H9 (cell line): ENCODE measurements at regions not wholly inside any gene's neighbourhood (a gene's known extent, or its start where the extent isn't known, plus 50 kb on each side); places are given as distances from the start of the nearest gene placed in this dataset.

Experiments used
- DNase-seq: peaks from one replicate; pipeline ENCODE4 v3.0.0-alpha.2; 2017
- H2AFZ ChIP-seq: one replicate; pipeline ENCODE4 v1.6.1; 2013; ENCODE audit warnings: mild to moderate bottlenecking, low read length, control low read depth, moderate library complexity
- H2AK5ac ChIP-seq: 2 replicates; pipeline ENCODE4 v1.6.1; 2013; ENCODE audit warnings: low read length, control low read depth, mixed read lengths; ENCODE audit not compliant: insufficient read length
- H2BK120ac ChIP-seq: one replicate; pipeline ENCODE4 v1.6.1; 2013; ENCODE audit warnings: low read depth, mild to moderate bottlenecking, low read length, control low read depth, inconsistent platforms; ENCODE audit not compliant: poor library complexity, severe bottlenecking
- H2BK12ac ChIP-seq: 2 replicates; pipeline ENCODE4 v1.6.1; 2013; ENCODE audit warnings: low read length, control low read depth, mixed read lengths, low read depth; ENCODE audit not compliant: insufficient read length
- H2BK15ac ChIP-seq: 2 replicates; pipeline ENCODE4 v1.6.1; 2013; ENCODE audit warnings: low read depth, low read length, control low read depth
- H2BK20ac ChIP-seq: one replicate; pipeline ENCODE4 v1.6.1; 2013; ENCODE audit warnings: low read depth, mild to moderate bottlenecking, low read length, control low read depth, inconsistent platforms; ENCODE audit not compliant: poor library complexity, severe bottlenecking
- H2BK5ac ChIP-seq: 2 replicates; pipeline ENCODE4 v1.6.1; 2013; ENCODE audit warnings: low read length, control low read depth, mixed read lengths; ENCODE audit not compliant: insufficient read length
- H3K14ac ChIP-seq: 2 replicates; pipeline ENCODE4 v1.6.1; 2013; ENCODE audit warnings: low read length, control low read depth; ENCODE audit not compliant: insufficient read depth
- H3K18ac ChIP-seq: 2 replicates; pipeline ENCODE4 v1.6.1; 2013; ENCODE audit warnings: low read depth, mild to moderate bottlenecking, mixed read lengths, low read length, control low read depth; ENCODE audit not compliant: insufficient read length
- H3K23ac ChIP-seq: 2 replicates; pipeline ENCODE4 v1.6.1; 2013; ENCODE audit warnings: low read length, control low read depth, mixed read lengths, low read depth; ENCODE audit not compliant: insufficient read length
- H3K23me2 ChIP-seq: 2 replicates; pipeline ENCODE4 v1.6.1; 2013; ENCODE audit warnings: low read depth, mild to moderate bottlenecking, mixed read lengths, low read length, control low read depth; ENCODE audit not compliant: insufficient read length, poor library complexity, severe bottlenecking
- H3K27ac ChIP-seq: 2 replicates; pipeline ENCODE4 v1.5.1; 2013; ENCODE audit warnings: low read length, control low read depth, mixed read lengths, low read depth; ENCODE audit not compliant: insufficient read length
- H3K27me3 ChIP-seq: 2 replicates; pipeline ENCODE4 v1.6.1; 2013; ENCODE audit warnings: low read length, control low read depth, inconsistent platforms; ENCODE audit not compliant: insufficient read depth
- H3K4ac ChIP-seq: 2 replicates; pipeline ENCODE4 v1.6.1; 2013; ENCODE audit warnings: low read depth, mild to moderate bottlenecking, control low read depth, inconsistent platforms, low read length, moderate library complexity
- H3K4me1 ChIP-seq: 2 replicates; pipeline ENCODE4 v1.6.1; 2013; ENCODE audit warnings: low read length, control low read depth, inconsistent platforms; ENCODE audit not compliant: insufficient read depth
- H3K4me2 ChIP-seq: 2 replicates; pipeline ENCODE4 v1.6.1; 2013; ENCODE audit warnings: low read length, control low read depth, mixed read lengths; ENCODE audit not compliant: insufficient read length, insufficient read depth
- H3K56ac ChIP-seq: 2 replicates; pipeline ENCODE4 v1.6.1; 2013; ENCODE audit warnings: low read depth, mild to moderate bottlenecking, mixed read lengths, low read length, control low read depth; ENCODE audit not compliant: insufficient read length
- H3K79me1 ChIP-seq: 2 replicates; pipeline ENCODE4 v1.6.1; 2013; ENCODE audit warnings: low read depth, mild to moderate bottlenecking, moderate library complexity, low read length, control low read depth, inconsistent platforms; ENCODE audit not compliant: insufficient read depth, poor library complexity, severe bottlenecking
- H3K79me2 ChIP-seq: 2 replicates; pipeline ENCODE4 v1.6.1; 2013; ENCODE audit warnings: low read length, control low read depth, inconsistent platforms; ENCODE audit not compliant: insufficient read depth
- H3K9ac ChIP-seq: 2 replicates; pipeline ENCODE4 v1.6.1; 2013; ENCODE audit warnings: low read length, control low read depth, mixed read lengths; ENCODE audit not compliant: insufficient read length; ENCODE audit errors: extremely low read depth
- H3K9me3 ChIP-seq: one replicate; pipeline ENCODE4 v1.6.1; 2013; ENCODE audit warnings: low read depth, low read length, inconsistent platforms; ENCODE audit not compliant: control insufficient read depth
- H3T11ph ChIP-seq: one replicate; pipeline ENCODE4 v1.6.1; 2013; ENCODE audit warnings: mild to moderate bottlenecking, low read length, control low read depth, inconsistent platforms
- H4K20me1 ChIP-seq: one replicate; pipeline ENCODE4 v1.6.1; 2013; ENCODE audit not compliant: control insufficient read depth, insufficient read length, insufficient read depth
- H4K5ac ChIP-seq: 2 replicates; pipeline ENCODE4 v1.6.1; 2013; ENCODE audit warnings: low read depth, mild to moderate bottlenecking, mixed read lengths, low read length, control low read depth; ENCODE audit not compliant: insufficient read length
- H4K8ac ChIP-seq: replicated peaks from 2 replicates; pipeline ENCODE4 v1.6.1; 2013; ENCODE audit warnings: low read length, control low read depth, mixed read lengths, low read depth; ENCODE audit not compliant: insufficient read length
- H4K91ac ChIP-seq: 2 replicates; pipeline ENCODE4 v1.6.1; 2013; ENCODE audit warnings: low read depth, mild to moderate bottlenecking, moderate library complexity, mixed read lengths, low read length, control low read depth; ENCODE audit not compliant: insufficient read length
- H3K27ac Mint-ChIP-seq, 3 experiments: 2 replicates in 2 of 3; 3 replicates in 1 of 3; pipeline ENCODE4 v1.8.0; 2020 to 2021; ENCODE audit warnings: mixed read lengths in 3 of 3, mild to moderate bottlenecking in 1 of 3, moderate library complexity in 1 of 3
- H3K27me3 Mint-ChIP-seq: 2 replicates; pipeline ENCODE4 v1.8.0; 2021; ENCODE audit warnings: low read depth, mild to moderate bottlenecking, moderate library complexity, mixed read lengths
- H3K36me3 Mint-ChIP-seq, 3 experiments: 2 replicates in 2 of 3; 3 replicates in 1 of 3; pipeline ENCODE4 v1.8.0; 2020 to 2021; ENCODE audit warnings: low read depth in 3 of 3, mixed read lengths in 3 of 3; ENCODE audit not compliant: insufficient read depth in 1 of 3
- H3K4me1 Mint-ChIP-seq, 2 experiments: 2 replicates each; pipeline ENCODE4 v1.8.0; 2020; ENCODE audit warnings: mixed read lengths in 2 of 2
- H3K4me3 Mint-ChIP-seq, 2 experiments: 2 replicates in 1 of 2; 3 replicates in 1 of 2; pipeline ENCODE4 v1.8.0; 2020 to 2021; ENCODE audit warnings: mild to moderate bottlenecking in 2 of 2, mixed read lengths in 2 of 2, moderate library complexity in 1 of 2
- H3K9me3 Mint-ChIP-seq, 2 experiments: 2 replicates in 1 of 2; 3 replicates in 1 of 2; pipeline ENCODE4 v1.8.0; 2020; ENCODE audit warnings: mild to moderate bottlenecking in 2 of 2, mixed read lengths in 2 of 2, moderate library complexity in 1 of 2
- WGBS: extraction: QIAGEN DNeasy Blood & Tissue Kit; methylation state at CpG from one replicate; pipeline ENCODE4 v1.1.7; 2013; ENCODE audit warnings: missing lambda C conversion rate, low lambda C conversion rate, mixed read lengths; ENCODE audit not compliant: insufficient read length; ENCODE audit errors: extremely low coverage; 5-methylcytosine and 5-hydroxymethylcytosine counted together
- TF ChIP-seq, protein P1 (sequence below): fragments of 200-600 bp; sonication (generic); conservative IDR thresholded peaks from 3 replicates; pipeline ENCODE4 v1.8.0; 2021; ENCODE audit warnings: antibody characterized with exemption, mild to moderate bottlenecking

DNA sequence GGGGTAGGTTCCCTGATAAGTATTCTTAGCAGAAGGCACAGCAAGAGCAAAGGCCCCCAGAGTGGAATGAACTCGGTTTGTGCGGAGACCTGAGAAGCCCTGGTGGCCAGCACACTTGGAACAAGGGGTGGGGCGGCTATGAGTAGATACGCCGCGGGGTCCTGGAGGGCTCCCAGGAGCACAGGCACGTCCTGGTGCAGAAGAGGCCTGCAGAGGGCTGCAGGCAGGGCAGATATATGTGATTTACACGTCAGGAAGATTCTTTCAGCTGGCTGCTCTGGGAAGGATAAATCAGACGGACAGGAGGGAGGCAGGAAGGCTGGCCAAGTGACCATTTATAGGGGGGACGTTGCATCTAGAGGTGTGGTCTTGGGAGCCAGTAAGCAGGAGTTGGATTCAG lies 70.2 kb upstream of the ATG10 start:
- Histone ChIP-seq H4K91ac (no peak overlapping the region), H3K4me2 (no peak overlapping the region), H3K4me1 (no peaks in the 10 kb centered on the region), H3K79me2 (no peaks in the 10 kb centered on the region), H2AK5ac (no peak overlapping the region), H2BK12ac (no peak overlapping the region), H3K9ac (no peak overlapping the region), H3K56ac (no peak overlapping the region), H2BK20ac (no peak overlapping the region), H2BK15ac (no peak overlapping the region), H2AFZ (no peak overlapping the region), H3K14ac (no peak overlapping the region), H2BK120ac (no peak overlapping the region), H3K18ac (no peak overlapping the region), H3K27me3 (no peaks in the 10 kb centered on the region), H2BK5ac (no peak overlapping the region), H3T11ph (no peak overlapping the region), H3K79me1 (no peaks in the 10 kb centered on the region), H3K9me3 (no peaks in the 10 kb centered on the region), H3K4ac (no peak overlapping the region), H3K27ac (no peak overlapping the region), H4K5ac (no peak overlapping the region), H3K23ac (no peak overlapping the region), H4K20me1 (no peaks in the 10 kb centered on the region), H3K23me2 (no peaks in the 10 kb centered on the region), H4K8ac (no peak overlapping the region)
- no peak overlapping the region for H3K4me3 Mint-ChIP-seq
- no CpG with 5 or more reads among the region's 10 CpGs for WGBS
- H3K27me3 Mint-ChIP-seq: no peaks in the 10 kb centered on the region; the same call in 1 of the 2 replicates
- DNase-seq: no peak
- H3K9me3 Mint-ChIP-seq: peaks cover 9 to 17% of the 10 kb centered on the region in 2 experiments
- peaks cover 7 to 18% (median 11%) of the 10 kb centered on the region in 3 experiments for H3K36me3 Mint-ChIP-seq
- peak overlapping the region; percentile 65 to 92 (median 84) for H3K27ac Mint-ChIP-seq
- peaks cover 25 to 37% of the 10 kb centered on the region in 2 experiments for H3K4me1 Mint-ChIP-seq
- TF ChIP-seq, protein P1, sequence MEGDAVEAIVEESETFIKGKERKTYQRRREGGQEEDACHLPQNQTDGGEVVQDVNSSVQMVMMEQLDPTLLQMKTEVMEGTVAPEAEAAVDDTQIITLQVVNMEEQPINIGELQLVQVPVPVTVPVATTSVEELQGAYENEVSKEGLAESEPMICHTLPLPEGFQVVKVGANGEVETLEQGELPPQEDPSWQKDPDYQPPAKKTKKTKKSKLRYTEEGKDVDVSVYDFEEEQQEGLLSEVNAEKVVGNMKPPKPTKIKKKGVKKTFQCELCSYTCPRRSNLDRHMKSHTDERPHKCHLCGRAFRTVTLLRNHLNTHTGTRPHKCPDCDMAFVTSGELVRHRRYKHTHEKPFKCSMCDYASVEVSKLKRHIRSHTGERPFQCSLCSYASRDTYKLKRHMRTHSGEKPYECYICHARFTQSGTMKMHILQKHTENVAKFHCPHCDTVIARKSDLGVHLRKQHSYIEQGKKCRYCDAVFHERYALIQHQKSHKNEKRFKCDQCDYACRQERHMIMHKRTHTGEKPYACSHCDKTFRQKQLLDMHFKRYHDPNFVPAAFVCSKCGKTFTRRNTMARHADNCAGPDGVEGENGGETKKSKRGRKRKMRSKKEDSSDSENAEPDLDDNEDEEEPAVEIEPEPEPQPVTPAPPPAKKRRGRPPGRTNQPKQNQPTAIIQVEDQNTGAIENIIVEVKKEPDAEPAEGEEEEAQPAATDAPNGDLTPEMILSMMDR: no peak
